ENCODE measurements at regions not wholly inside any gene's neighbourhood (a gene's known extent, or its start where the extent isn't known, plus 50 kb on each side); places are given as distances from the start of the nearest gene placed in this dataset.

DNA sequence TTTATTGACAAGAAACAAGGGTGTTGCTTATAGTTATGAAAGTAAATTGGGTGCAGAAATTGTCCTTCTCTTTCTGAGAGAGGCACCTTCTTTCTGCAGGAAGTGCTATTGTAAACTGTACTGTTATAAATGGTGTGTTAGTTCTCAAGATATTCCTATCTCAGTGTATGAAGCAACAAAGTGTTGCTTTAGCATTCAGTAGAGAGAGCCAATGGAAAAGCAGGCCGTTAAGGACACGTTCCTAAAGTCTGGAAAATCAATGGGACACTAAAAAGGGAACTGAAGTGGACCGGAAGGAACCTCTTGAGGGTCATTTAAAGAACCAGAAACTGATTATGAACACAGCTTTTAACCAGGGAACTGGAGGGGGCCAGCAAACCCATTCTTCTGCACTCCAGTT, 510.0 kb upstream of the ZEB2 start:
- DNase-seq (ENCODE audit: low spot score) (no peak), ATAC-seq (ENCODE audit: low read depth) (no peak)
- no peaks in the 10 kb centered on the region for H3K4me1 ChIP-seq (ENCODE audit: insufficient read depth, poor library complexity, severe bottlenecking)
- H3K27ac ChIP-seq (ENCODE audit: poor library complexity, severe bottlenecking) = no peak overlapping the region
- no peaks in the 10 kb centered on the region for H3K9me3 ChIP-seq (ENCODE audit: severe bottlenecking)
- no peaks in the 10 kb centered on the region for H3K36me3 ChIP-seq (ENCODE audit: low read depth)
- no peaks in the 10 kb centered on the region for H3K27me3 ChIP-seq (ENCODE audit: insufficient read depth, poor library complexity, severe bottlenecking)
- no peak overlapping the region for H3K4me3 ChIP-seq (ENCODE audit: severe bottlenecking)
- TF ChIP-seq, protein P1, sequence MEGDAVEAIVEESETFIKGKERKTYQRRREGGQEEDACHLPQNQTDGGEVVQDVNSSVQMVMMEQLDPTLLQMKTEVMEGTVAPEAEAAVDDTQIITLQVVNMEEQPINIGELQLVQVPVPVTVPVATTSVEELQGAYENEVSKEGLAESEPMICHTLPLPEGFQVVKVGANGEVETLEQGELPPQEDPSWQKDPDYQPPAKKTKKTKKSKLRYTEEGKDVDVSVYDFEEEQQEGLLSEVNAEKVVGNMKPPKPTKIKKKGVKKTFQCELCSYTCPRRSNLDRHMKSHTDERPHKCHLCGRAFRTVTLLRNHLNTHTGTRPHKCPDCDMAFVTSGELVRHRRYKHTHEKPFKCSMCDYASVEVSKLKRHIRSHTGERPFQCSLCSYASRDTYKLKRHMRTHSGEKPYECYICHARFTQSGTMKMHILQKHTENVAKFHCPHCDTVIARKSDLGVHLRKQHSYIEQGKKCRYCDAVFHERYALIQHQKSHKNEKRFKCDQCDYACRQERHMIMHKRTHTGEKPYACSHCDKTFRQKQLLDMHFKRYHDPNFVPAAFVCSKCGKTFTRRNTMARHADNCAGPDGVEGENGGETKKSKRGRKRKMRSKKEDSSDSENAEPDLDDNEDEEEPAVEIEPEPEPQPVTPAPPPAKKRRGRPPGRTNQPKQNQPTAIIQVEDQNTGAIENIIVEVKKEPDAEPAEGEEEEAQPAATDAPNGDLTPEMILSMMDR (IDR thresholded peaks at IDR 0.05; ENCODE audit: poor library complexity, severe bottlenecking) = no peak

DNA sequence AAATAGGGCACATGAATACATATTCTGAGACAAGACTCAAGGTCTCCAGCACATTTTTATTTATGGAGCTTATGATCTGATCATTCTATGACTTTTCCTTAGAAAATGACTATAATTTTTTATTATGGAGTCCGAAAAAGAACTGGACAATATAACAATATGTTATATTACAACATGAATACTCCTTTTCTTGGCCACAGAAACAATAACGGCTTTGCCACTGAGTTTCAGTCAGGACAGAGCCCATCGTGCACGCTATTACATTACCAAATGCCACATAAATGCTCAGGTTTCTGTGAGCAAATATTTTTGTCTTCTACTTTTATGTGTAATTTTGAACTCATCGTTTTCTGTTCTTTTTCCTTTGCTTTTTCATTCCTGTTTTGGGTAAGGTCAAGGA, 509.2 kb upstream of the ZEB2 start:
- Histone ChIP-seq H3K36me3 (ENCODE audit: low read depth) (no peaks in the 10 kb centered on the region), H3K4me3 (ENCODE audit: severe bottlenecking) (no peak overlapping the region), H3K9me3 (ENCODE audit: severe bottlenecking) (no peaks in the 10 kb centered on the region), H3K27me3 (ENCODE audit: insufficient read depth, poor library complexity, severe bottlenecking) (no peaks in the 10 kb centered on the region), H3K27ac (ENCODE audit: poor library complexity, severe bottlenecking) (no peak overlapping the region), H3K4me1 (ENCODE audit: insufficient read depth, poor library complexity, severe bottlenecking) (no peaks in the 10 kb centered on the region)
- DNase-seq (ENCODE audit: low spot score) = no peak
- TF ChIP-seq, protein P1 (IDR thresholded peaks at IDR 0.05; ENCODE audit: poor library complexity, severe bottlenecking) = no peak
- ATAC-seq (ENCODE audit: low read depth) = no peak

DNA sequence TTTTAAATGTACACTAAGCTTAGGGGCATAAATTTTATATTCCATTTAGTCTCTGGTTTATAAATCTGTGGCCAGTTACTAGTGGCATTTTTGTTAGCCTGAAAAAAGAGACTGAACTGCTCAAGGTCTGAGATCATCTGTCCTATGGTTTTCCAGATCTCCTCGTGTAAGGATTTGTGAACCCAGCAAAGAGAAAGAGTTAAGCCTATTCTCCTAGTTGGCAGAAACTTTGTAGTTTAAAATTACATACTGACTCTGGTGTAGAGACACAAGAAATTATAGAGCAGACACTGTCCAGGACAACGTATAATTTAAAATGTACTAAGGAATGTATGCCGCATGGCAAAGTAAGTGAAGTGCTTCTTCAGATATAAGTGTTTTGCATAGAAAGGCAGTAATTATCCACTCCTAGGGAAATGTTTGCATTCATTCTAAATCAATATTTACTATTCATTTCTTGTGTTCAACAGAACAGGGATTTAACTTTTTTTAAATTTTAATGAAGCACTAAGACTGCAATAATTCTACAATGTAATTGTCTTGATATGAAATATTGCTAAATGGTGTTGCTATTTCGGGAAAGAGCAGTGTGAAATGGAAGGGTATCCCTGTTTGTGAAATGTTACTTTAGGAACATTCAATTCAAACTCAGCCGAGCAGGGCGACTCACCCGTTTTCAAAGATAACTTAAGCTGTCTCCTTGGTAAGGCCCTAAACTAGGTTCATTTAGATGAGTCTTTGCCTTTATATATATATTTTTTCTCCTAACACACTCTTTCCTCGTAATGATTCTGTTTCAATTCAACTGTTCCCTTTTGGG, 508.4 kb upstream of the ZEB2 start:
- no peak overlapping the region for H3K4me3 ChIP-seq (ENCODE audit: severe bottlenecking)
- H3K4me1 ChIP-seq (ENCODE audit: insufficient read depth, poor library complexity, severe bottlenecking) = no peaks in the 10 kb centered on the region
- ATAC-seq (ENCODE audit: low read depth) = no peak
- no peaks in the 10 kb centered on the region for H3K36me3 ChIP-seq (ENCODE audit: low read depth)
- H3K27me3 ChIP-seq (ENCODE audit: insufficient read depth, poor library complexity, severe bottlenecking) = no peaks in the 10 kb centered on the region
- DNase-seq (ENCODE audit: low spot score) = no peak
- H3K27ac ChIP-seq (ENCODE audit: poor library complexity, severe bottlenecking) = no peak overlapping the region
- TF ChIP-seq, protein P1 (IDR thresholded peaks at IDR 0.05; ENCODE audit: poor library complexity, severe bottlenecking) = no peak
- H3K9me3 ChIP-seq (ENCODE audit: severe bottlenecking) = no peaks in the 10 kb centered on the region

GRCh38 chr2:145026456-145027455, 506.8 kb upstream of the ZEB2 start:
- ATAC-seq (ENCODE audit: low read depth) = no peak
- H3K27me3 ChIP-seq (ENCODE audit: insufficient read depth, poor library complexity, severe bottlenecking) = no peaks in the 10 kb centered on the region

More at GRCh38 chr2:145026456-145027455, 506.8 kb upstream of the ZEB2 start:
- H3K4me3 ChIP-seq (ENCODE audit: severe bottlenecking) = no peak overlapping the region
- H3K4me1 ChIP-seq (ENCODE audit: insufficient read depth, poor library complexity, severe bottlenecking) = no peaks in the 10 kb centered on the region
- TF ChIP-seq, protein P1 (IDR thresholded peaks at IDR 0.05; ENCODE audit: poor library complexity, severe bottlenecking) = no peak
- no peaks in the 10 kb centered on the region for H3K36me3 ChIP-seq (ENCODE audit: low read depth)
- no peaks in the 10 kb centered on the region for H3K9me3 ChIP-seq (ENCODE audit: severe bottlenecking)
- DNase-seq (ENCODE audit: low spot score) = no peak
- no peak overlapping the region for H3K27ac ChIP-seq (ENCODE audit: poor library complexity, severe bottlenecking)

Measured in RWPE2 (cell line).